Posterior vena cava (tissue), 2 donors: ENCODE measurements at regions not wholly inside any gene's neighbourhood (a gene's known extent, or its start where the extent isn't known, plus 50 kb on each side); places are given as distances from the start of the nearest gene placed in this dataset.
A peak's percentile ranks its signal among the peaks of the same experiment; 100 is the strongest.

Experiments
- DNase-seq: peaks from one replicate; pipeline ENCODE4 v3.0.0-alpha.2; 2020; ENCODE audit warnings: low spot score
- intact Hi-C, 2 donors: fragments of 100-400 bp; cut with DNase I; formaldehyde crosslinking; loops; one replicate each; pipeline versions ENCODE4 v1.14.1 to v1.14.2; 2022 to 2023
- microRNA-seq, 2 donors: library from miRNA; unstranded; fragments of <30 nt; microRNA quantifications; one replicate each; pipeline ENCODE4 v1.2.0, GENCODE V29; 2020 to 2021; ENCODE audit warnings: borderline microRNAs expressed in 2 of 2
- donor health status: DM: yes; HTN: yes; CAD: no.
- donor health status: DM: yes; HTN: yes; CAD: no.

GRCh38 chr2:10243926-10244270 lies 58.8 kb upstream of the HPCAL1 start:
- intact Hi-C loops, result no loop called here
- peak; percentile 44 for DNase-seq

DNA sequence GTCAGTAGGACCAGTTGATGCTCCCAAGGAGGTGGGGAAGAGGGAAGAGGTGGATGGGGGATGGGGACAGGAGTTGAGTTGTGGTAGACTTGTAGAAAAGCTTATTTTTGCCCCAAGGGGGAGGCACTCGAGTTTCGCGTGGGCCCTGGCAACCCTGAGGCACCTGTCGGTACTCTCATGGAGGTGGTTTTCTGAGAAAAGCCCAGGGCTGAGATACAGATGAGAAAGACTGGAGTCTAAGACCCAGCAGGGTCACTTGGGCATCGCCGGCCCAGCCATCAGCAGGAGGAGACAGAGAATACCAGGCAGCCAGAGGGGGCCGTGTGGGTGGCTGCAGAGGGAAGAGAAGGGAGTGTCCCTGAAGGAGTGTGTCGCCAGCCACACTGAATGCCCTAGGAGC lies 57.7 kb upstream of the HPCAL1 start:
- peak; percentile 29 for DNase-seq
- intact Hi-C loops, result no loop called here

DNA sequence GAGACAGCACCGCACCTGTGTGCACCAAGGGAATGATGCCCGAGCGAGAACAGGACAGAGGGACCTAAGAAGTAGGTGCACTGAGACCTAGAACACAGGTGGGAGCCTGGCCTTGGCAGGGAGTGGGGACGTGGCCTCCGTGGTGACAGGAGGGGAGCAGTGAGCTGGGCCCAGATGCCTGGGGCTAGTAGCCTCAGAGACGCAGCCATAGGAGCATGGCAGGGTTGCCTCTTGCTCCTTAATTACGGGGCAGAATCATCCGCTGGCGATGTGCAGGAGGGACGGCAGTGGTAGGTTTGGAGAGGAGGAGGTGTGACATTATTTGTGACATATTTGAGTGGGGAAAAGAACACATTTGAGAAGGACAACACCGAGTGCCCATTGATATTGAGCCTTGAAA lies 57.0 kb upstream of the HPCAL1 start:
- intact Hi-C loops, result no loop called here
- DNase-seq, result peak; percentile 61

DNA sequence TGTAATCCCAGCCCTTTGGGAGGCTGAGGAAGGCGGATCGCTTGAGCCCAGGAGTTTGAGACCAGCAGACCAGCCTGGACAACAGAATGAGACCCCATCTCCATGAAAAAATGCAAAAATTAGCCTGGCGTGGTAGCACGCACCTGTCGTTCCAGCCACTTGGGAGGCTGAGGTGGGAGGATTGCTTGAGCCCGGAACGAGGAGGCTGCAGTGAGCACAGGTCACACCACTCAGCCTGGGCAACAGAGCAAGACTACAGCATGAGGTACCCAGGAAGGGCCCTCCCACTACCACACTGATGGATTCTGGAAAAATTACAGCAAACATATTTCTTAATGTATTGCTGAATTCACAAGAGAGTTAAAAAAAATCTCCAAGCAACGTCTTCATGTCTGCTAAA lies 56.3 kb upstream of the HPCAL1 start:
- intact Hi-C loops, result no loop called here
- no peak for DNase-seq

DNA sequence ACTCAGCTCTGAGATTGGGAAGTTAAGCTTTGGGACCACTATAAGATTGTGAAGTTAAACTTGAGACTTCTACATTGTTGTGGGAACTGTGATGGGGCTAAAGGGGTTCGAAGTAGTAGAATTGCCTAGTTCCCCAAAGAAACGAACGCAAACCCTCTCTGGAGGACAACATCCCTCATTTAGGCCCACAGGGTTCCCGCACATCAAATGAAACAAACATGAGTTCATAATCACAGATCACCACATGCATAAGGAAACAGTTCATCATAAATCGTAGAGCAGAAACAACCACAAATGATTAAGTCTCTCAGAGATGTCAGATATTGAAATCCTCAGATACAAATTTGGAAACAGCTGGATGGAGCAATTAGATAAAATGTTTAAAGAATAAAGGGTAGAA lies 55.9 kb upstream of the HPCAL1 start:
- intact Hi-C loops, result no loop called here
- no peak for DNase-seq

GRCh38 chr2:10249798-10250197 lies 52.9 kb upstream of the HPCAL1 start:
- no peak for DNase-seq
- intact Hi-C loops, result no loop called here

DNA sequence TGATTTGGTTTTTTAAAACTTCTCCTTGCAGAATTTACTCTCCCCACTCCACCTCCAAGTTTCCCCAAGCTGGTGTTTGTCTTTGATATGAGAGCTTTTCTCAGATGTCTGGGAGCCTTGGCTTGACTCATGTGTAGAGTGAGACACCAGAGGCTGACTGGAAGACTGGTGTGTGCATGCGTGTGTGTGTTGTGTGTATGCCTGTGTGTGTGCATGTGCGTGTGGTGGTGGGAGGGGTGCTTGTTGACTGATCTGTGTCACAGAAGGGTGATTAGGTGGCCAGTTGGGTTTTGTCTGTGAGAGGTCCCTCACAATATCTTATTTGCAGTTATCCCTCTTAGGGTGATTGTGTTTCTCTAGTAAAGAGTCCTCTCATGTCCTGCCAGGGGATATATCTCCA lies 50.5 kb upstream of the HPCAL1 start:
- no peak for DNase-seq
- intact Hi-C loops, result no loop called here

DNA sequence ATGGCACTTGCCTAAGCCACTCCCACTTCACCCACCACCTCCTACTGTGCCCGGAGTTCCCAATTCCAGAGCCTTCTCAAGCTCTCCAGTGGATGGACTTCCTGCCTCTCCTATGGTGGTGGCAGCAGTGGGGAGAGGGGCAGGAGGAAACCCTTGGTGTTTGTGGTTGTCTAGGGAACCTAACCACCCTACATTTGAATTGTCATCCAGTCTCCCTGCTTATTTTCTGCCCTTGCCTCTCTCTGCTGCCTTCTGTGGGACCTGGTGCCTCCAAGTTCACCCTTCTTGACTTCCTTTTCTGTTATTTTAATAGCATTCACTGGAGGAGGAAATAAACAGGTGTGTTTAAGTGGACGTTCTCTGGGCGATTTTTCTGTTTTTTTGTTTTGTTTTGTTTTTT lies 50.0 kb upstream of the HPCAL1 start:
- DNase-seq, result no peak
- intact Hi-C loops, result no loop called here

Small RNA genes in the stretch of these regions (microRNA-seq; reads per million reads assigned to microRNA genes)
- 0 reads per million in 2 donors for gene MIR4261
